Mesenchymal stem cell (in vitro differentiated cells and primary cell): ENCODE measurements at regions not wholly inside any gene's neighbourhood (a gene's known extent, or its start where the extent isn't known, plus 50 kb on each side); places are given as distances from the start of the nearest gene placed in this dataset.

Experiments
- DNase-seq: peaks from one replicate; pipeline ENCODE4 v3.0.0-alpha.2; 2013
- H2AFZ ChIP-seq: one replicate; pipeline ENCODE4 v1.6.1; 2013; ENCODE audit warnings: low read depth, mild to moderate bottlenecking, control low read depth, inconsistent platforms, low read length, moderate library complexity
- H2AK5ac ChIP-seq: 2 replicates; pipeline ENCODE4 v1.6.1; 2013; ENCODE audit warnings: low read length, moderate library complexity, mild to moderate bottlenecking, inconsistent platforms; ENCODE audit not compliant: severe bottlenecking
- H2BK120ac ChIP-seq: one replicate; pipeline ENCODE4 v1.6.1; 2013; ENCODE audit warnings: low read depth, mild to moderate bottlenecking, inconsistent platforms, low read length, moderate library complexity
- H2BK12ac ChIP-seq, 2 experiments: one replicate each; pipeline ENCODE4 v1.6.1; 2013; ENCODE audit warnings: inconsistent platforms in 2 of 2, low read length in 2 of 2, mild to moderate bottlenecking in 2 of 2, moderate library complexity in 2 of 2, control low read depth in 1 of 2
- H2BK15ac ChIP-seq: one replicate; pipeline ENCODE4 v1.6.1; 2013; ENCODE audit warnings: mild to moderate bottlenecking, low read depth, inconsistent platforms; ENCODE audit not compliant: poor library complexity, severe bottlenecking
- H2BK5ac ChIP-seq: 2 replicates; pipeline ENCODE4 v1.6.1; 2013; ENCODE audit warnings: low read depth, mild to moderate bottlenecking, low read length, control low read depth, inconsistent platforms; ENCODE audit not compliant: poor library complexity, severe bottlenecking
- H3K14ac ChIP-seq, 2 experiments: one replicate each; pipeline ENCODE4 v1.6.1; 2013; ENCODE audit warnings: inconsistent platforms in 2 of 2, low read length in 2 of 2, control low read depth in 1 of 2, mild to moderate bottlenecking in 1 of 2, moderate library complexity in 1 of 2
- H3K18ac ChIP-seq, 2 experiments: one replicate each; pipeline ENCODE4 v1.6.1; 2013; ENCODE audit warnings: inconsistent platforms in 2 of 2, low read length in 2 of 2, control low read depth in 1 of 2, low read depth in 1 of 2, mild to moderate bottlenecking in 1 of 2
- H3K23ac ChIP-seq, 2 experiments: one replicate each; pipeline ENCODE4 v1.6.1; 2013; ENCODE audit warnings: inconsistent platforms in 2 of 2, low read length in 2 of 2, mild to moderate bottlenecking in 2 of 2, moderate library complexity in 2 of 2, control low read depth in 1 of 2
- H3K27ac ChIP-seq: 2 replicates; pipeline ENCODE4 v1.5.1; 2013; ENCODE audit warnings: mild to moderate bottlenecking, moderate library complexity, low read length, control low read depth, inconsistent platforms; ENCODE audit not compliant: poor library complexity, severe bottlenecking
- H3K27me3 ChIP-seq, 2 experiments: 2 replicates each; pipeline versions ENCODE4 v1.6.1 to v1.7.0; 2013; ENCODE audit warnings: low read length in 2 of 2, mild to moderate bottlenecking in 2 of 2, moderate library complexity in 2 of 2, control low read depth in 1 of 2, inconsistent platforms in 1 of 2; ENCODE audit not compliant: control insufficient read depth in 1 of 2, insufficient read depth in 1 of 2
- H3K36me3 ChIP-seq, 2 experiments: 2 replicates each; pipeline versions ENCODE4 v1.6.1 to v1.7.0; 2013; ENCODE audit warnings: low read length in 2 of 2, control low read depth in 1 of 2, inconsistent platforms in 1 of 2, low read depth in 1 of 2, mild to moderate bottlenecking in 1 of 2; ENCODE audit not compliant: insufficient read depth in 2 of 2, control insufficient read depth in 1 of 2
- H3K4ac ChIP-seq, 2 experiments: one replicate each; pipeline ENCODE4 v1.6.1; 2013; ENCODE audit warnings: inconsistent platforms in 2 of 2, low read length in 2 of 2, mild to moderate bottlenecking in 2 of 2, moderate library complexity in 2 of 2, control low read depth in 1 of 2, low read depth in 1 of 2
- H3K4me1 ChIP-seq: 2 replicates; pipeline ENCODE4 v1.6.1; 2013; ENCODE audit warnings: low read depth, low read length, control low read depth; ENCODE audit not compliant: control insufficient read depth, insufficient read depth
- H3K4me2 ChIP-seq: 2 replicates; pipeline ENCODE4 v1.6.1; 2013; ENCODE audit warnings: low read length, mild to moderate bottlenecking, inconsistent platforms; ENCODE audit not compliant: poor library complexity, severe bottlenecking
- H3K4me3 ChIP-seq, 2 experiments: 2 replicates each; pipeline versions ENCODE4 v1.5.1 to v1.7.0; 2013; ENCODE audit warnings: low read length in 2 of 2, mild to moderate bottlenecking in 2 of 2, control low read depth in 1 of 2, low read depth in 1 of 2; ENCODE audit not compliant: insufficient read depth in 1 of 2
- H3K79me1 ChIP-seq: replicated peaks from 2 replicates; pipeline ENCODE4 v1.6.1; 2013; ENCODE audit warnings: mild to moderate bottlenecking, control low read depth, low read length, inconsistent platforms; ENCODE audit not compliant: poor library complexity, severe bottlenecking
- H3K9ac ChIP-seq: 2 replicates; pipeline ENCODE4 v1.7.0; 2013; ENCODE audit warnings: mild to moderate bottlenecking, low read length, moderate library complexity
- H3K9me3 ChIP-seq: 2 replicates; pipeline ENCODE4 v1.7.0; 2013; ENCODE audit warnings: mild to moderate bottlenecking, low read length; ENCODE audit not compliant: control insufficient read depth
- H4K8ac ChIP-seq: one replicate; pipeline ENCODE4 v1.6.1; 2013; ENCODE audit warnings: inconsistent platforms, mild to moderate bottlenecking, low read length, moderate library complexity
- H4K91ac ChIP-seq: one replicate; pipeline ENCODE4 v1.6.1; 2013; ENCODE audit warnings: mild to moderate bottlenecking, low read length, inconsistent platforms
- WGBS: methylation state at CpG from one replicate; pipeline ENCODE4 v1.1.7; 2013; ENCODE audit warnings: mixed read lengths; 5-methylcytosine and 5-hydroxymethylcytosine counted together

DNA sequence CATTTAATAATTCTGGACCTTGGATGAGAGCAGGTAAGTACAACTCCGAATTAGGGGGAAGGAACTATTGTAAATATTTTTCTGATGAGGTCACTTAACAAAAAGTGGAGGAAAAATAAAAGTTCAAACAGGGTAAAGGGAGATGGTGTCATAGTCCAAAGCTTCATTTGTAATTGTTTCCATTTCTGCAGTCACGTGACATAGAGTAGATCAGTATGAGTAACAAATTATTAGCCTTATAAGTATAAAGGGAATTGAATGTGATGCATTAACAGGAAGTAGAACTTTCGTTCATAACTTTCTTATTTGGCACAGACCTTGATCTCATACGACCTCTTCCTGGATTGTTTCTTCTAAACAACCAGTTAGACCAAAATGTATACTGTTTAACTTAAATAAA lies 347.2 kb upstream of the TPK1 start:
- Histone ChIP-seq H3K36me3 (no peaks in the 10 kb centered on the region), H4K91ac (no peak overlapping the region), H3K4me1 (no peaks in the 10 kb centered on the region), H3K27me3 (no peaks in the 10 kb centered on the region), H3K4me2 (no peak overlapping the region), H2BK120ac (no peak overlapping the region), H3K23ac (no peak overlapping the region), H2BK15ac (no peak overlapping the region), H2AFZ (no peak overlapping the region), H3K79me1 (no peaks in the 10 kb centered on the region), H3K14ac (no peak overlapping the region), H2AK5ac (no peak overlapping the region), H4K8ac (no peak overlapping the region), H3K9me3 (peaks cover 11% of the 10 kb centered on the region), H3K4ac (no peak overlapping the region), H3K18ac (no peak overlapping the region), H2BK5ac (no peak overlapping the region), H3K4me3 (no peak overlapping the region), H2BK12ac (no peak overlapping the region), H3K27ac (no peak overlapping the region), H3K9ac (no peak overlapping the region)
- DNase-seq: no peak
- 59% methylated on average over 2 of the region's 4 CpGs for WGBS

- Histone ChIP-seq H2AFZ (no peak overlapping the region), H4K91ac (no peak overlapping the region), H2BK12ac (no peak overlapping the region), H3K27ac (no peak overlapping the region), H3K4ac (no peak overlapping the region), H3K14ac (no peak overlapping the region), H3K36me3 (no peaks in the 10 kb centered on the region), H2AK5ac (no peak overlapping the region), H2BK120ac (no peak overlapping the region), H3K9me3 (peaks cover 13% of the 10 kb centered on the region), H3K4me1 (no peaks in the 10 kb centered on the region), H2BK15ac (no peak overlapping the region), H3K4me3 (no peak overlapping the region), H3K18ac (no peak overlapping the region), H3K4me2 (no peak overlapping the region), H4K8ac (no peak overlapping the region), H2BK5ac (no peak overlapping the region), H3K23ac (no peak overlapping the region), H3K9ac (no peak overlapping the region), H3K27me3 (no peaks in the 10 kb centered on the region), H3K79me1 (no peaks in the 10 kb centered on the region)
- DNase-seq: no peak
- WGBS: 65% methylated on average over 2 of the region's 2 CpGs
Measured at GRCh38 chr7:145175366-145175765, 339.5 kb upstream of the TPK1 start.

GRCh38 chr7:145169908-145170307 lies 334.1 kb upstream of the TPK1 start:
- no peak for DNase-seq
- 63% methylated on average over 2 of the region's 3 CpGs for WGBS
- Histone ChIP-seq H4K8ac (no peak overlapping the region), H3K18ac (no peak overlapping the region), H3K4ac (no peak overlapping the region), H2BK120ac (no peak overlapping the region), H2BK12ac (no peak overlapping the region), H2AFZ (no peak overlapping the region), H3K4me3 (no peak overlapping the region), H3K9ac (no peak overlapping the region), H2BK15ac (no peak overlapping the region), H3K9me3 (peaks cover 2% of the 10 kb centered on the region), H3K23ac (no peak overlapping the region), H3K4me2 (no peak overlapping the region), H3K27ac (no peak overlapping the region), H3K27me3 (no peaks in the 10 kb centered on the region), H4K91ac (no peak overlapping the region), H3K14ac (no peak overlapping the region), H2BK5ac (no peak overlapping the region), H3K36me3 (no peaks in the 10 kb centered on the region), H2AK5ac (no peak overlapping the region), H3K79me1 (no peaks in the 10 kb centered on the region), H3K4me1 (no peaks in the 10 kb centered on the region)

DNA sequence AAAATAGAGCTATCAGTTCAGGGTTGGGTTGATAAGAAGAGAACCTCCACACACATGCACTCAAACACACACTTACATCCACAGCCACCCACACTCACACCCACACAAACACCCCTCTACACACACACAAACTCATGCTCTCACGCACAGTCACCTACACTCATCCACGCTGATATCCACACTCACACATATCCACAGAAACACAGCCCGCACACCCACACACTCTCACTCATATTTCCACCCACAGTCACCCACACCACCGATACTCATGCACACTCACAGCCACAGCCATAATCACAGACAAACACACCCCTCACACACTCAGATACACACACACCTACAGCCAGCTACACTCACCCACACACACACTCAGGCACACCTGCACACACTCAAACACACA lies 333.0 kb upstream of the TPK1 start:
- no peak overlapping the region for H2BK120ac ChIP-seq
- H3K4me2 ChIP-seq: no peak overlapping the region
- H2BK5ac ChIP-seq: no peak overlapping the region
- no peak for DNase-seq
- H3K36me3 ChIP-seq: no peaks in the 10 kb centered on the region
- no peak overlapping the region for H3K14ac ChIP-seq
- no peak overlapping the region for H2BK12ac ChIP-seq
- H3K4ac ChIP-seq: no peak overlapping the region
- H2AK5ac ChIP-seq: no peak overlapping the region
- no peak overlapping the region for H2AFZ ChIP-seq
- 88% methylated on average over 4 of the region's 4 CpGs for WGBS
- H3K18ac ChIP-seq: no peak overlapping the region
- no peaks in the 10 kb centered on the region for H3K27me3 ChIP-seq
- no peak overlapping the region for H2BK15ac ChIP-seq
- H4K8ac ChIP-seq: no peak overlapping the region
- no peak overlapping the region for H4K91ac ChIP-seq
- H3K23ac ChIP-seq: no peak overlapping the region
- no peak overlapping the region for H3K27ac ChIP-seq
- H3K9me3 ChIP-seq: peaks cover 2% of the 10 kb centered on the region
- H3K79me1 ChIP-seq: no peaks in the 10 kb centered on the region
- H3K9ac ChIP-seq: no peak overlapping the region
- no peak overlapping the region for H3K4me3 ChIP-seq
- no peaks in the 10 kb centered on the region for H3K4me1 ChIP-seq
